NCI-H2171 (cell line): ENCODE measurements at regions not wholly inside any gene's neighbourhood (a gene's known extent, or its start where the extent isn't known, plus 50 kb on each side); places are given as distances from the start of the nearest gene placed in this dataset.
"Not testable (repeated sequence)": the region's sequence is repeated elsewhere in the genome, so short reads cannot be mapped to it uniquely, and the experiment has no call there.

Source experiments
- DNase-seq: peaks from one replicate; lab custom pipeline; 2025; lab: John Stamatoyannopoulos, UW

- no peak for DNase-seq
Observed at GRCh38 chrX:10676235-10676957, 56.0 kb upstream of the MID1 start.

GRCh38 chrX:10677490-10677889 is 57.1 kb upstream of the MID1 start:
- DNase-seq, result peak; percentile 17

GRCh38 chrX:10679387-10679786 is 59.0 kb upstream of the MID1 start:
- DNase-seq, result no peak

- DNase-seq, result no peak
Observed at GRCh38 chrX:10681167-10681566, 60.8 kb upstream of the MID1 start.

GRCh38 chrX:10683631-10684030 is 63.2 kb upstream of the MID1 start:
- DNase-seq, result not testable (repeated sequence)

GRCh38 chrX:10685923-10686595 is 65.7 kb upstream of the MID1 start:
- no peak for DNase-seq

GRCh38 chrX:10691751-10692150 is 71.4 kb upstream of the MID1 start:
- DNase-seq, result not testable (repeated sequence)

GRCh38 chrX:10697616-10698317 is 77.4 kb upstream of the MID1 start:
- DNase-seq, result no peak

- DNase-seq, result no peak
Observed at GRCh38 chrX:10698318-10698640, 77.9 kb upstream of the MID1 start.

GRCh38 chrX:10702031-10702430 is 81.6 kb upstream of the MID1 start:
- no peak for DNase-seq

GRCh38 chrX:10706342-10706741 is 86.0 kb upstream of the MID1 start:
- not testable (repeated sequence) for DNase-seq

- no peak for DNase-seq
Observed at GRCh38 chrX:10707773-10708172, 87.4 kb upstream of the MID1 start.

- no peak for DNase-seq
Observed at GRCh38 chrX:10709276-10709675, 88.9 kb upstream of the MID1 start.

GRCh38 chrX:10714531-10714930 is 94.1 kb upstream of the MID1 start:
- no peak for DNase-seq

GRCh38 chrX:10722851-10723250 is 102.5 kb upstream of the MID1 start:
- no peak for DNase-seq

- no peak for DNase-seq
Observed at GRCh38 chrX:10725071-10725470, 104.7 kb upstream of the MID1 start.

GRCh38 chrX:10726647-10727046 is 106.3 kb upstream of the MID1 start:
- DNase-seq, result no peak

- no peak for DNase-seq
Observed at GRCh38 chrX:10728806-10729389, 108.5 kb upstream of the MID1 start.

- DNase-seq, result no peak
Observed at GRCh38 chrX:10739426-10739825, 119.0 kb upstream of the MID1 start.

GRCh38 chrX:10741003-10741402 is 120.6 kb upstream of the MID1 start:
- no peak for DNase-seq

- no peak for DNase-seq
Observed at GRCh38 chrX:10741550-10741949, 121.2 kb upstream of the MID1 start.

- DNase-seq, result no peak
Observed at GRCh38 chrX:10743476-10743875, 123.1 kb upstream of the MID1 start.

- no peak for DNase-seq
Observed at GRCh38 chrX:10744007-10744406, 123.6 kb upstream of the MID1 start.
